K562 (cell line): ENCODE measurements at regions not wholly inside any gene's neighbourhood (a gene's known extent, or its start where the extent isn't known, plus 50 kb on each side); places are given as distances from the start of the nearest gene placed in this dataset.

ENCODE experiments used
- DPF2 ChIP-seq: fragments of 450-650 bp; IDR thresholded peaks from 2 replicates; pipeline ENCODE4 v1.6.1; 2016
- MAZ ChIP-seq, 2 experiments: fragments of 450-650 bp in 1 of 2; sonication (generic) in 1 of 2; formaldehyde crosslinking; IDR thresholded peaks in 1 of 2; conservative IDR thresholded peaks in 1 of 2; 2 replicates each; pipeline versions ENCODE4 v1.4.0 to v1.5.0; 2020; ENCODE audit warnings: mild to moderate bottlenecking in 1 of 2, missing genetic modification reagents in 1 of 2
- NFXL1 ChIP-seq: fragments of 450-650 bp; formaldehyde crosslinking; IDR thresholded peaks from 2 replicates; pipeline ENCODE4 v1.4.0; 2021; ENCODE audit warnings: mild to moderate bottlenecking
- OTX1 ChIP-seq: fragments of 450-650 bp; formaldehyde crosslinking; IDR thresholded peaks from 2 replicates; pipeline ENCODE4 v1.4.0; 2022; ENCODE audit warnings: mild to moderate bottlenecking
- ZBTB8A ChIP-seq: fragments of 450-650 bp; IDR thresholded peaks from 2 replicates; pipeline ENCODE4 v1.6.1; 2018; ENCODE audit warnings: mild to moderate bottlenecking, moderate library complexity; ENCODE audit not compliant: partially characterized antibody
- ZFP1 ChIP-seq: fragments of 450-650 bp; formaldehyde crosslinking; IDR thresholded peaks from 2 replicates; pipeline ENCODE4 v1.4.0; 2020; ENCODE audit warnings: mild to moderate bottlenecking, mixed read lengths
- TF ChIP-seq, protein P1 (sequence below), 2 experiments: fragments of 450-650 bp; conservative IDR thresholded peaks; 2 replicates each; pipeline ENCODE4 v1.6.1; 2017; ENCODE audit warnings: mild to moderate bottlenecking in 2 of 2, moderate library complexity in 2 of 2
- TF ChIP-seq, protein P2 (sequence below): fragments of 250-450 bp; sonication (Bioruptor Pico); IDR thresholded peaks from 2 replicates; pipeline ENCODE4 v1.5.0; 2021; ENCODE audit warnings: mild to moderate bottlenecking, borderline replicate concordance

DNA sequence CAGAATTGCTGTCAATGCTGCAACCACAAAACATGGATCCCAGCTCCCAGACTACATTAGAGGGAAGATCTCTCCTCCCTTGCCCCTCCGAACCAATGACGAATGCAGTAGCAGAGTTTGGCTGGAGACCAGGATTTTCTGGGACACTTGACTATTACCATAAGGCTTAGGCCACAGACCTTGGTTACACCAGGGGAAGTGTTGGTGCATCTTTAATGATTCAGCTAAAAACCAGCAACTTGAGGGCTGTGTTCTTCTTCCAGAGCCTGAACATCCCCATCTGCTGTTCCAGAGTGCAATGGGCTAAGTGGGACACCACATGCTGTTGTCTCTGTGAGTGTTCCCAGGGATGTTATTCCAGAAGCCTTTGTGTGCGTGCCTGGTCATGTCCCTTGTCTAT lies 528.2 kb downstream of the LMO7 start (continued):
- TF ChIP-seq, protein P1, sequence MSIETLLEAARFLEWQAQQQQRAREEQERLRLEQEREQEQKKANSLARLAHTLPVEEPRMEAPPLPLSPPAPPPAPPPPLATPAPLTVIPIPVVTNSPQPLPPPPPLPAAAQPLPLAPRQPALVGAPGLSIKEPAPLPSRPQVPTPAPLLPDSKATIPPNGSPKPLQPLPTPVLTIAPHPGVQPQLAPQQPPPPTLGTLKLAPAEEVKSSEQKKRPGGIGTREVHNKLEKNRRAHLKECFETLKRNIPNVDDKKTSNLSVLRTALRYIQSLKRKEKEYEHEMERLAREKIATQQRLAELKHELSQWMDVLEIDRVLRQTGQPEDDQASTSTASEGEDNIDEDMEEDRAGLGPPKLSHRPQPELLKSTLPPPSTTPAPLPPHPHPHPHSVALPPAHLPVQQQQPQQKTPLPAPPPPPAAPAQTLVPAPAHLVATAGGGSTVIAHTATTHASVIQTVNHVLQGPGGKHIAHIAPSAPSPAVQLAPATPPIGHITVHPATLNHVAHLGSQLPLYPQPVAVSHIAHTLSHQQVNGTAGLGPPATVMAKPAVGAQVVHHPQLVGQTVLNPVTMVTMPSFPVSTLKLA (conservative IDR thresholded peaks at IDR 0.05), result no peak
- no peak for TF ChIP-seq DPF2
- no peak for TF ChIP-seq OTX1 (CRISPR knock-in tag)
- no peak for TF ChIP-seq ZBTB8A
- TF ChIP-seq NFXL1 (CRISPR knock-in tag), result no peak
- no peak for TF ChIP-seq MAZ (CRISPR knock-in tag; conservative IDR thresholded peaks at IDR 0.05 in 1 of 2, IDR thresholded peaks at IDR 0.05 in 1 of 2)
- TF ChIP-seq, protein P2, sequence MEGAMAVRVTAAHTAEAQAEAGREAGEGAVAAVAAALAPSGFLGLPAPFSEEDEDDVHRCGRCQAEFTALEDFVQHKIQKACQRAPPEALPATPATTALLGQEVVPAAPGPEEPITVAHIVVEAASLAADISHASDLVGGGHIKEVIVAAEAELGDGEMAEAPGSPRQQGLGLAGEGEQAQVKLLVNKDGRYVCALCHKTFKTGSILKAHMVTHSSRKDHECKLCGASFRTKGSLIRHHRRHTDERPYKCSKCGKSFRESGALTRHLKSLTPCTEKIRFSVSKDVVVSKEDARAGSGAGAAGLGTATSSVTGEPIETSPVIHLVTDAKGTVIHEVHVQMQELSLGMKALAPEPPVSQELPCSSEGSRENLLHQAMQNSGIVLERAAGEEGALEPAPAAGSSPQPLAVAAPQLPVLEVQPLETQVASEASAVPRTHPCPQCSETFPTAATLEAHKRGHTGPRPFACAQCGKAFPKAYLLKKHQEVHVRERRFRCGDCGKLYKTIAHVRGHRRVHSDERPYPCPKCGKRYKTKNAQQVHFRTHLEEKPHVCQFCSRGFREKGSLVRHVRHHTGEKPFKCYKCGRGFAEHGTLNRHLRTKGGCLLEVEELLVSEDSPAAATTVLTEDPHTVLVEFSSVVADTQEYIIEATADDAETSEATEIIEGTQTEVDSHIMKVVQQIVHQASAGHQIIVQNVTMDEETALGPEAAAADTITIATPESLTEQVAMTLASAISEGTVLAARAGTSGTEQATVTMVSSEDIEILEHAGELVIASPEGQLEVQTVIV (CRISPR knock-in tag), result no peak
- TF ChIP-seq ZFP1 (CRISPR knock-in tag), result no peak
